D721Med (cell line): ENCODE measurements at regions not wholly inside any gene's neighbourhood (a gene's known extent, or its start where the extent isn't known, plus 50 kb on each side); places are given as distances from the start of the nearest gene placed in this dataset.

Source experiments
- DNase-seq: peaks from one replicate; pipeline ENCODE4 v3.0.0; 2011; ENCODE audit warnings: low spot score; ENCODE audit not compliant: insufficient read length
- FAIRE-seq: peaks from 2 replicates; lab custom pipeline; 2011; peaks lifted over from hg19 to GRCh38; lab: Jason Lieb, UNC
- CTCF ChIP-seq: IDR thresholded peaks from 2 replicates; pipeline ENCODE4 v1.5.1; 2012; ENCODE audit warnings: mild to moderate bottlenecking, control low read depth; ENCODE audit not compliant: insufficient read depth; ENCODE audit errors: missing control alignments

GRCh38 chr14:104252256-104253215 lies 114.1 kb downstream of the KIF26A start:
- TF ChIP-seq CTCF = no peak
- no peak for DNase-seq
- no peak for FAIRE-seq

GRCh38 chr14:104253223-104253822 lies 114.9 kb downstream of the KIF26A start:
- no peak for TF ChIP-seq CTCF
- FAIRE-seq (no peak), DNase-seq (no peak)

- DNase-seq (no peak), FAIRE-seq (no peak)
- TF ChIP-seq CTCF = no peak
Measured at GRCh38 chr14:104253901-104254353, 115.5 kb downstream of the KIF26A start.

- no peak for TF ChIP-seq CTCF
- FAIRE-seq (no peak), DNase-seq (no peak)
Measured at GRCh38 chr14:104254735-104255400, 116.5 kb downstream of the KIF26A start.

- DNase-seq = no peak
- TF ChIP-seq CTCF = no peak
- FAIRE-seq = no peak
Measured at GRCh38 chr14:104256025-104256424, 117.6 kb downstream of the KIF26A start.

- DNase-seq = no peak
- FAIRE-seq = no peak
- no peak for TF ChIP-seq CTCF
Measured at GRCh38 chr14:104262515-104263514, 124.4 kb downstream of the KIF26A start.
